ENCODE measurements at regions not wholly inside any gene's neighbourhood (a gene's known extent, or its start where the extent isn't known, plus 50 kb on each side); places are given as distances from the start of the nearest gene placed in this dataset.
"Not testable (repeated sequence)": the region's sequence is repeated elsewhere in the genome, so short reads cannot be mapped to it uniquely, and the experiment has no call there.

DNA sequence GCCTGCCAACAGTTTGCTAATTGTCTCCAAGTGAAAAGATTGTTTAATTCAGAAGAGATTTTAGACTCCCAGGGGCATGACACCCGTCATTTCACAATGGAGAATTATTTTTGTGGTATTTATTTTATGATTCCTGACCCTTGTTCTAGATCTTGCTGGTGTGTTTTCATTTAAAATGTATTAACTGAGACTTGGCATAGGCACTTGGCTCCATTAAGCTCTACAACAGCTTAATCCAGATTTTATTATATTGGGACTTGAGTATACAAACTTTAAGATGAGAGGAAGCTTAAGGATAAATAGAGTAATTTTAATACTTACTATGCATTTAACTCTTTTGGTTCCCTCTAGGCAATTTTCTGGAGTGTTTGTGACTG lies 101.3 kb upstream of the KCNE2 start:
- no peak for DNase-seq
- intact Hi-C loops (cut with DNase I) = no loop called here

DNA sequence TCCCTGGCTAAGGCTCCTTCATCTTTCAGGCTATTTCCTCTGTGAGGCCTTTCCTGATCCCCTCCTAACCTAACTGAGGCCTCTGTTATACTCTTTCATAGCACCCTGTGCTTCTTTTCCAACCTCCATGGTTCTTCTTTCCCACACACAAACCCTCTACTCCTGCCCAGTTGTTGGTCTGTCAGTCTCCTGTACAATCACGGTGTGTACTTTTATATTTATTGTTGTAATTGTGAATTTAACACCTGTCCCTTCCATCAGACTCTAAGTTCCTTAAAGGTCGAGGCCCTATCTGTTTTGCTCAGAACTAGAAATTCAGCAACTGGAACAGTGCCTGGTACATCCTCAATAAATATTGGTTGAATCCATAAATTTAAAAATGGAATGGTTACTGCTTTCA lies 100.2 kb upstream of the KCNE2 start:
- DNase-seq = no peak
- intact Hi-C loops (cut with DNase I) = no loop called here

DNA sequence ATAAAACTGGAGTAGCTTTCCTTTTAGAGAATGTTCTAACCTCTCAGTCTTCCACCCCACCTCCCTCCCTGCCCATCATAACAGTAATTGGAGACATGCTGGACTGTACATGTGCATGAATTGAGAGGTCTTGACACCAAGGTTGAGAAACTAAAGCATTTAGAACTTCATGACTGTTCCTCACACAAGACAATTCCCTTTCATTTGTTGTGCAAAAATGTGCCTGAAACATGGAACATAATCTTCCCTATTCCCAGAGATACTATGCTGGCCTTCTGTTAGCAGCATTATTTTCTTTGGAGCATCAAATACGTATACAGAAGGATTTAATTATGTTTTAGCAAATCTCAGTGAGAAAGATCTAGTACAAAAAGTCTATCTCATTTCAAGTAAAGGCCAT lies 97.5 kb upstream of the KCNE2 start:
- DNase-seq = no peak
- intact Hi-C loops (cut with DNase I) = no loop called here

DNA sequence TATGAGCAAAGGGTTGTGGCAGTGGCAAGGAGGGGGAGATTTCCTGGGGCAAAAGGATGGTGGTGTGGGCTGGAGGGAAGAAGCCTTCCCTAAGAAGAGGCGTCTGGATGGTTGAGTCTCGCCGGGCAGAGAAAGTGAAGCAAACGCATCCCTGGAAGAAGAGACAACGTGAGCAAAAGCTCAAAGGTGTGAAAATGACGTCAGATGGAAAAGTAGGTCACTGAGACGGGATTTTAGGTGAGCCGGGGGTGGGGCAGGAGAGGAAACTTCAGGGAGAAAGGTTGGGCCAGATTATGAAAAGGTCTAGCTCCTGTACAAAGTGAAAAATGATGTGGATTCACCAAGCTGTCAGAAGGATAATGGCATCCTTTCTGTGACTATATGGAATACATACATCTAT lies 95.3 kb upstream of the KCNE2 start:
- no peak for DNase-seq
- intact Hi-C loops (cut with DNase I) = no loop called here

DNA sequence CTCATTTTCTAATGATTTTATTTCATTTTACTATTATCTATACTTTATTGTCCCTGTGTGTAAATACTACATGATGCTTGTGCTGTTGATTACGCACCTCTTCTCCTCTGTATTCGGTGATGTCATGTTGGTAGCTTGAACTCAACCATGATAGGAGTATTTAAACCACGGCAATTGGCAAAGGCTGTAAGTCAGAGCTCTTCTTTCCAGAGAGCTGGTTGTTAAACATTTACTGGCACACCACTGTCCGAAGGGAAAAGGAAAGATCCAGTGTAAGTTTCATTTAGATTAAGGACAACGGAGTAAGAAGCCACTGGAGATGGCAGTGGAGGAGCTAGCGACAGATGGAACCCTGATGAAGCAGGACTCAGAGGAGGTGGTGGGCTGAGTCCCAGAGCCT lies 93.4 kb upstream of the KCNE2 start:
- intact Hi-C loops (cut with DNase I) = no loop called here
- DNase-seq = no peak

DNA sequence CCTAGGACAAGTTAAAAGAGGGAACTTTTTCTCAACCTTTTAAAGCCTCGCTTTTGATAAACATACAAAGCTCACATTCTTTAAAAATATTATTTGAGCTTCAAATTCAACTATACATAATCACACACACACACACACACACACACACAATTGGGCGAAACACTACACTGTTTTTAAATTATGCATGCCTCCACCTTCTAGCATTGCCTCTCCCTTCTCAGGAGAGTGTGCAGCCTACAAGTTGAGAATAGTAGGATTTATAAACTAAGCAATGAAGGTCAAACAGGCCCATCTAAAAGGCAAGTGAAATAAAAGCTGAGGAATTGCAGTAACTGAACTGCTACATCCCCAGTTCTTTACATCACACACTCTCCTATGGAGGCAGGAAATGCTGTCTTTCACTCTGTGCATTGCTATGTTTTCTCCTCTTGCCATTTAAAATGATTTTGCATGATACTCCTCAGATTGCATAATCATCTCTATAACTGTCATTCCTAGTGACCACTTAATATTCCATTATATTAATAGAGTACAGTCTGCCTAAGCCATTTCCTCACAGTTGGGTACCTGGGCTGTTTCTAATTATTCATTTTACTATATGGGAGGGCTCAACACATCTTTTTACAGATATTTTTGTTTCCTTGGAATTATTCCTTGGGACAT lies 92.5 kb upstream of the KCNE2 start:
- intact Hi-C loops (cut with DNase I) = no loop called here
- DNase-seq = no peak

DNA sequence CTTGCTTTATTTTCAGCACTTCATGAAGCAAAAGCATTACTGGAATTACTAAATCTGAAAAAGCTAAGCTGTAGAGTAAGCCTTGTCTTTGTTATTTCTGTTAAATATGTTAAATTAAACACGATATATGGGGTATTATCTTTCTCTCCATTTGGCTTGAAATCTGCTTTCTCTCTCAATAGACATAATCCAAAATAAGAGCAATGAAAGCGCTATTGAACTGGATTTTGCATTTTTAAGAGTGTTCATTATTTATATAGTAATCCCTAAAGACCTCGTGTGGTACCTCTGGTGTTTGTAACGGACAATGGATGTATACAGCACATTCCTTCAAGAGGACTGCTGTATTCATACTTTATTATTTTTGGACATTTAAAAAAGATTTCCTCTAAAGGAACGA lies 91.5 kb upstream of the KCNE2 start:
- DNase-seq = no peak
- intact Hi-C loops (cut with DNase I) = no loop called here

DNA sequence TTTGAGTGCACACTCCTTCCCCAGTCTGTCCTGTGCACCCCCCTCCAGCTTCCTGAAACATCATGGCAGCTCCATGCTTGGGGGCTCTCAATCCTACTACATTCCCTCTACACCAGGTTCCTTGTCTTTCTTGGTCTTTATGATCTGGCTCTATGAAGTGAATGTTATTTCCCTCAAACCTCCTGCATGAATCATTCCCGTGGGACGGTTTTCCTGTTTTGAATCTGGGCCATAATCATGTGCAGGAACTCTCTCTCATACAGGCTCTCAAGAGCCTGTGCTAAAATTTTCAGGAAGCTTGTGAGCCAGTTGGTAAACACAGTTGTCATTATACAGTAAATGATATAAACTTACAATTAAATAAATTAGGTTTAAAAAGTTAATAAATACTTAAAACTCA lies 89.8 kb upstream of the KCNE2 start:
- DNase-seq = no peak
- intact Hi-C loops (cut with DNase I) = no loop called here

DNA sequence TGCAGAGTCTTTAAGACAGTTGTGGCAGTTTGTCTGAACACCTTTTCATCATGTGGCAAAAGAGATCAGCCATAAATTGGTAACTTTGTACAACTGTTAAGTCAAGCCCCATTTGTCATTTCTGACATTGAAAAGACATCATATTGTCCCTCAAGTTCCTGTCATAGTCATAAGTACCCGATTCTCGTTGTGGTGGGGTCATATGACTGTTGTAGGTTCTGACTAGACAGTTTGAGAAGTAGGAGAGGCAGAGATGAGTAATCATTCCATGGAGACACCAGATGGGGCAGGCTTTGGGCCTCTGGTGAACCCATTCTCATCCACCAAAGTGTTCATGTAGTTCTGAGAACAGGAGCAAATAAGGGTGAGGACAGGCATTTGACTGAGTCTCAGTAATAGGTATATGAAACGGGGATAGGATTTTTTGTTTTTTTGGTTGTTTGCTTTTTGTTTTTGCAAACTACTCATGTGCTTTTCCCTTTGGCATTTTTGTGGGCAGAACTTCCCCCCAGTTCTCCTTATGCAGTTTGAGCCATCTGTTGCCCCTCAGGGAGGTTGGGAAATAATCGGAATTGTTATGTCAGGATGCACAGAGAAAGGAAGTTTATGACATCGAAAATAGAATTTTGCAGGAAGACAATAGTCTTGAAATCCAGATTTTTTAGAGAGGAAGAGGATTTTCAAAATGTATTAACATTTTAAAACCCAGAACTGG lies 86.9 kb upstream of the KCNE2 start:
- no peak for DNase-seq
- intact Hi-C loops (cut with DNase I) = no loop called here

DNA sequence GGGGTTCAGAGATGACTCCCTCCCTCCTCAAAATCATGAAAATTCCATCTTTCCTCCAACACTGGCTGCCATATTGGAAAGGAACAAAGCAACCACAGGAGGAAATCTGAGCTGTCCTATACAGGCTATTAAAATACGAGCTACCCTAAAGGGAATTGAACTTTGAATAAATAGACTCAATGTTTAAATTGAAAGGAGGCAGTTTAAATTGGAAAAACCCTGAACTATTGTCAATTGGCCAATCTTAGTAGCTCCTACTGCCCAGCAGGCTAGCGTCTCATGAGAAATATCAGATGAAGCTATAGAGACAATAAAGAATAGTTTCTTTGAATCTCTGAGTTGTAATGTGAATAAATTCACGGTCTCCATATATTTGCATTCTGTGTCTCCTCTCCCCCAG lies 85.4 kb upstream of the KCNE2 start:
- intact Hi-C loops (cut with DNase I) = no loop called here
- no peak for DNase-seq

DNA sequence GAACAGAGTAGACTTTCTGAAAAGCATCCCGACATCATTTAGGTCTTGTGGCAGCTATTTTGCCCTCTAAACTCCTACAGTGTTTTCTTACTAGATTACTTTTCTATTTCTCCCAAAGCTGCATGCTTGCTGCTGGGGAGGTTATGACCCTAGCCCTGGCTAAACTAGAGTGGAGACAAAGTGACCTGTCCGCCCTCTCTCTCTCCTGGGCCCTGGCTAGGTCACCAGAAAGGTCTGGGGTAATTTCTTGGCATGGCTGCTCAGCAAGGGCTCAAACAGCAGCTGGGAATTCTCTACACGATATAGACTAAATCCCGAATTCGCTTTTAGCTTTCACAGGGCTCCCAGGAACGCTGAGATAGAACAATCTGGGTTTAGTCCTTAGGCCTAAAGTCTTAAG lies 84.5 kb upstream of the KCNE2 start:
- intact Hi-C loops (cut with DNase I) = no loop called here
- no peak for DNase-seq

DNA sequence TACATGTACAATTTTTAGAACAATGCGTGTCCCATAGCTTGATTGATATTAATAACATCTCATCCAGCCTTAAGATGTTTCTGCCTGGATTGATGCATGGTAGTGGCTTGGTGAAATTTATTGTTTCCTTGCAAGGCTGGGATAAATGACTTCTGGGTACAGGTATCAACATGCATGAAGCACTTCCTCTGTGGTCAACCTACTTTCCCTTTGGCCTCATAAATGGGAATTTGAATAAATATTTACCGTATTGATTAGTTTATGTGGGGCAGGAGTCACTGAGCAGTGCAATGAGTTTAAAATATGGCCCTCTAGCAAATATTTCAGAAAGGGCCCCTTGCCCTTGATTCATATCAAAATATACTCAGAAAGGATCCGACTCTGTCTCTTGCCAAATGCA lies 83.9 kb upstream of the KCNE2 start:
- intact Hi-C loops (cut with DNase I) = no loop called here
- DNase-seq = no peak

DNA sequence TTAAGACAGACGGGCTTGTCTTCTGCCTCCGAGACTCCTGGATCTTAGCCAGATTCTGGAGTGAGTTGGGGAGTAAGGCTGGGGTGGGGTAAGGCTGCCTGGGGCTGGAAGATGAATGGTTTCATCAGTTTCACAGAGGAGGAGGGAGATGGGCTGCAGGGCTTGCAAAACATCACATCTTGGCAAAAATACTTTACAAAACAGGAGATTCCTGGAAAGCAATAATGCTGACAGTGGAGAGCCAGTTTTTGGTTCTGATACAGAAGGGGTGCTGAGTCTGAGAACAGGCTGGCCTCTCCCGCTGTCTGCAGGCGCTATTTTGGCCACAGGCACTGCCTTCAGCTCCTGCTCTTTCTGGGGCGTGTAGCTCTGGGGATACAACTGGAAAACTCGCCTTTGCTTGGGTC lies 83.4 kb upstream of the KCNE2 start:
- intact Hi-C loops (cut with DNase I) = no loop called here
- DNase-seq = peak in 11 of 42 donors; percentile 5 to 37 (median 8)

DNA sequence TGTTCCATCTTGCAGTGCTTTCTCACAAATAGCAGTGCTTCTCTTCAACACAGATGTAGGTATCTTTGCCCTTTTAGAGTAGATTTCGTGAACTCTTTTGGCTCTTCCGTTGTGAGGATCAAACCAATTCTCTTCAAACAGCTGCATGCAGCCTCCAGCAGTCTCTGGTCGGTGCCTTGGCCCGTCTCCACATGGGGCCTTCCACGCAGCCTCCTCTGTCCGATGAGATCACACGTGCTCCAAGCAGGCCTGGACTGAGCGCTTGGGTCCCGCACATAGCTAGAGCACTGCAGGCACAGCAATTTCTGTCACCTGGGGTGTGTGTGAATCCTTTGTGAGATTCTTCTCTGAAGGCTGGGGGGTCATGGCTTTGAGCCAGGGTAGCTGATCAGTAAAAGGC lies 82.8 kb upstream of the KCNE2 start:
- DNase-seq = no peak
- intact Hi-C loops (cut with DNase I) = no loop called here

DNA sequence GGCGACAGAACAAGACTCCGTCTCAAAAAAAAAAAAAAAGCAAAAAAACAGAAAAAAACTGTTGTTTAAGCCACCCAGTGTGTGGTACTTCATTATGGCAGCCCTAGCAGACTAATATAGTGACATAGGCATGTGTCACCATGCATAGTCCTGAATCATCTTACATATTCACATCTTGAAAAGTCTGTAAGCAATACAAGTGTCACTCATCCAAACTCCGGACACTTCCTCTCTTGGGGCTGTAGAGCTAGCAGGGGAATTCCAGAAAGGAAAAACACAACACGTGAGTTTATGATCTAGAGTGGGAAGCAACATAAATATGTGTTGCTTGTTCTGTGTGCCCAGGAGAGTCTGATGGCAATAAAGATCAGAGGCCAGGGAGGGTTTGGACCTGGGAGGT lies 81.6 kb upstream of the KCNE2 start:
- intact Hi-C loops (cut with DNase I) = no loop called here
- DNase-seq = no peak

DNA sequence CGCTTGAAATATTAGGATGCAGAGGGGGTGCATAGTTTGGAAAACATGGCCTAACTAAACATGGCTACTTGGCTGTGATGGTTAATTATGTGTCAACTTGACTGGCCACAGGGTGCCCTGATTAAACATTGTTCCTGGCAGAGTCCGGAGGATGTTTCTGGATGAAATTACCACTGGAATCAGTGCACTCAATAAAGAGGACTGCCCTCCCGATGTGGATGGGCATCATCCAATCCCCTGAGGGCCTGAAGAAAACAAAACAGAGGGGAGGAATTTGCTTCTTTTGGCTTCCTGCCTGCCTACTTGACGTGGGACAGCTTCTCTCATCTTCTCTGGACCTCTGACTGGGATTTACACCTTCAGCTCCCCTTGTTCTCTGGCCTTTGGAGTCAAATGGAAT lies 79.1 kb upstream of the KCNE2 start:
- DNase-seq = no peak
- intact Hi-C loops (cut with DNase I) = no loop called here

DNA sequence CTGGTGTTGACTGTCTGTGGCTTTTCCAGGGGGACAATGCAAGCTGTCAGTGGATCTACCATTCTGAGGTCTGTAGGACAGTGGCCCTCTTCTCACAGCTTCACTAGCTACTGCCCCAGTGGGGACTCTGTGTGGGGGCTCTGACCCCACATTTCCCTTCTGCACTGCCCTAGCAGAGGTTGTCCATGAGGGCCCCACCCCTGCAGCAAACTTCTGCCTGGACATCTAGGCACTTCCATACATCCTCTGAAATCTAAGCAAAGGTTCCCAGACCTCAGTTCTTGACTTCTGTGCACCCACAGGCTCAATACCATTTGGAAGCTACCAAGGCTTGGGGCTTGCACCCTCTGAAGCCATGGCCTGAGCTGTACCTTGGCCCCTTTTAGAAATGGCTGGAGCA lies 75.8 kb upstream of the KCNE2 start:
- intact Hi-C loops (cut with DNase I); DNase-seq: not testable (repeated sequence)

DNA sequence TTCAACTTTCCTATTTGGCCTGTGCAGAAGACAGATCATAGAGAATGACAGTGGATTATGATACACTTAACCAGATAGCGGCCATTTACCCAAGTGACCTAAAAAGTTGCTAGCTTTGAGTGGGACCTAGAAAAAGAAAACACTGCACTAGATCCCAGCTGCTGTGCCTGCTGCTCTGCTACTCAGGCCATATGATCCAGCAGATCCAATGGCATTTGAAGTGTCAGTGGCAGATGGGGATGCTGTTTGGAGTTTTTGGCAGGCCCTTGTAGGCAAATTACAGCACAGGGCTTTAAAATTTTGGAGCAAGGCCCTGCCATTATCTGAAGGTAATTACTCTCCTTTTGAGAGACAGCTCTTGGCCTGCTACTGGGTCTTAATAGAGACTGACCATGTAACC lies 74.0 kb upstream of the KCNE2 start:
- no peak for DNase-seq
- intact Hi-C loops (cut with DNase I) = no loop called here

DNA sequence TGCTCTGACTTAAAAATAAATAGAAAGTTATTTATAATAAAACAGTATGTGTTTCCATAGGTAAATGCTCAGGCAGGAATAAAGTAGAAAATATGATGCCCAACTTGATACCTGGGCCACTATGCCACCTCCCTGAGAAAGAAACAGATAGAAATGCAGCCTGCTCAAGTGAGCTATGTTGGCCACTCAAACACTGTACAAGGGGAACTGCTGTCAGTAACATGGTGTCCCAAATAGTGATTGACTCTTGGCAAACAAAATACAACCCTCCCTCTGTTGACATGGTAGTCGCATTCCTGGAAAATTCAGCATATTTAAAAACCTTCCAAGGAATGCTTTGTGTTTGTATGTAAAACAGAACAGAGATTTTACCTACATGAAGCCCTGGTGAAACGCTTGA lies 66.9 kb upstream of the KCNE2 start:
- DNase-seq = no peak
- intact Hi-C loops (cut with DNase I) = no loop called here

DNA sequence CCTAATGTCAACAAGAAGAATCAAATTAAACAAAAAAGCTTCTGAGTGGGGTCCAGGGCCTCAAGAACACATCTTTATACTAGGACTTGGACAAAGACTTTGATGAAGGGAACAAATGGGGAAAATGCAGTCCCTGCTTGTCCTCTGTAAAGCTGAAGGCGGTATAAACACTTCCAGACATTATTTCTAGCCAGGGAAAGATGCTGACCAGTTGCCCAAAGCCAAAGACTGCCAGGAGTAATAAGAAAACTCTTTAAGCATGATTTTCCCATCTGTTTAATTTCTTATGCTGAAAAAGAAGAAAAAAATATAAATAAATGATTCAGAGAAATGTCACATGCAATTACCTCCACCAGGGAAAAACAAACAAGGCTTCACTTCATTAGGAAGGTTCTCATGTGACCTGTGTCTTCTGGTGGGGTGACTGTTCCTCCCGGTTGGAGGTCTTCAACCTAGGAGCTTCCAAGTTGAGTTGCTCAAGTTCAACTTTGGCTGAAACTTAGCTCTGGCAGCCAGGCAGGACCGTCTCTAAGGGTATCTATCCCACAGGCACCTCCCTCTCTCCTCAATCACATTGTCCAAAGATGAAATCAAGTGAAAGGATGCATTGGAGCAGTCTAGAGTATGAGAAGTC lies 65.2 kb upstream of the KCNE2 start:
- intact Hi-C loops (cut with DNase I) = no loop called here

DNA sequence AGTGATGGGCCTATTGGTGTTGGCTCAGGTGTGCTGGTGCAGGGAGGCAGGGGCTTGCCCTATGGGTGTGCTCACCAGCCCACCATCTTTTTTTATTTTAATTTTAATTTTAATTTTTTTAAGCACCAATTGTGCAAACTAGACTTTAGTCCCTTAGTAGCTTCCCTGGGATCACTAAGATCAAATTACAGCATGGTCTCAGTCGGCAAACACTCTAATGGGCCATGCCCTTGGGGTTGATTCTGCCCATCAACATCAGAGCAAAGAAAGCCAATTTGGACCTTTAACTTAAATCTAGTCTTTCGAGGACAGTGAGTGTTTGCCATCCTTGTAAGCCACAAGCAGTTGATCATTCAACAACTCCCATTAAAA lies 64.7 kb upstream of the KCNE2 start:
- DNase-seq = no peak
- intact Hi-C loops (cut with DNase I) = no loop called here

More for the DNA sequence above, 65.2 kb upstream of the KCNE2 start:
- no peak for DNase-seq
